K562 (cell line): ENCODE measurements at regions not wholly inside any gene's neighbourhood (a gene's known extent, or its start where the extent isn't known, plus 50 kb on each side); places are given as distances from the start of the nearest gene placed in this dataset.

Experiments
- ETS2 ChIP-seq: IDR thresholded peaks from 2 replicates; pipeline ENCODE4 v1.6.1; 2016; ENCODE audit warnings: borderline replicate concordance, missing genetic modification characterization, mild to moderate bottlenecking, moderate library complexity, missing compliant biosample characterization; ENCODE audit not compliant: poor library complexity, severe bottlenecking
- GABPA ChIP-seq: fragments of 200-800 bp; sonication (Bioruptor generic); conservative IDR thresholded peaks from 2 replicates; pipeline ENCODE4 v1.6.1; 2016; ENCODE audit warnings: low read depth, missing genetic modification characterization, missing compliant biosample characterization
- MCM2 ChIP-seq: fragments of 450-650 bp; IDR thresholded peaks from 2 replicates; pipeline ENCODE4 v1.6.1; 2017; ENCODE audit warnings: low read depth, mild to moderate bottlenecking
- POLR2AphosphoS5 ChIP-seq: IDR thresholded peaks from 2 replicates; pipeline ENCODE4 v1.6.1; 2011; ENCODE audit warnings: mild to moderate bottlenecking, low read depth, low read length, moderate library complexity; ENCODE audit not compliant: control insufficient read depth, insufficient read depth
- POLR2B ChIP-seq: fragments of 450-650 bp; IDR thresholded peaks from 2 replicates; pipeline ENCODE4 v1.6.1; 2018; ENCODE audit warnings: low read depth; ENCODE audit not compliant: partially characterized antibody
- RUNX1 ChIP-seq: sonication (generic); IDR thresholded peaks from 2 replicates; pipeline ENCODE4 v1.6.1; 2016; ENCODE audit warnings: antibody characterized with exemption, low read depth
- SMARCA4 ChIP-seq: fragments of 450-650 bp; IDR thresholded peaks from 2 replicates; pipeline ENCODE4 v1.6.1; 2016
- SP2 ChIP-seq: IDR thresholded peaks from 2 replicates; pipeline ENCODE4 v1.6.1; 2011; ENCODE audit warnings: mild to moderate bottlenecking, low read depth, low read length, moderate library complexity; ENCODE audit not compliant: poor library complexity, severe bottlenecking; ENCODE audit errors: extremely low read depth
- ZBTB11 ChIP-seq, 3 experiments: fragments of 200-800 bp in 1 of 3; fragments of 250-450 bp in 1 of 3; fragments of 450-650 bp in 1 of 3; sonication (Bioruptor Pico) in 1 of 3; sonication (Bioruptor generic) in 1 of 3; formaldehyde crosslinking in 1 of 3; IDR thresholded peaks; 2 replicates each; pipeline versions ENCODE4 v1.6.1 to v1.8.0; 2016 to 2022; ENCODE audit warnings: mild to moderate bottlenecking in 2 of 3, missing genetic modification characterization in 2 of 3, missing compliant biosample characterization in 1 of 3, moderate library complexity in 1 of 3
- TF ChIP-seq, protein P1 (sequence below): sonication (generic); formaldehyde crosslinking; IDR thresholded peaks from 2 replicates; pipeline ENCODE4 v1.8.1; 2023; ENCODE audit warnings: mild to moderate bottlenecking, missing genetic modification reagents

DNA sequence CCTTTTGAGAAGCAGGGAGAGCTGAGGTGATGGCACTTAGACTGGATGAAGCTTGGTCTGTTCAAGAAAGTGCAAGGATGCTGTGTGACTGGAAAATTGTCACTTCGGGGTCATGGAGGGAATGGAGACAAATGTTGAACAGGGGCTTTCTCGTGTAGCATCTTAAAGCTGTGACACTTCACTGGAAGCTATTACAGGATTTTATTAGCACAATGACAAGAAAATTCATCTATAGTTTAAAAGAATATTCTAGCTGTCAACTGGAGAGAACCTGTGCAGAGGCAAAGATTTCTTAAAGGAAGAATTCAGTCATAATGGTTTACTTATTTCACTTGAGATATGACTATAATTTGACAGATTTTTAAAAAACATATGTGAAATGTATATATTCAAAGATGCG is 963.9 kb upstream of the ZEB2 start:
- TF ChIP-seq SMARCA4 (no peak), MCM2 (no peak), POLR2B (no peak), GABPA (tag) (no peak), ETS2 (tag) (no peak), POLR2AphosphoS5 (no peak), RUNX1 (no peak), SP2 (no peak), ZBTB11 (CRISPR knock-in tag; IDR thresholded peaks at IDR 0.05) (no peak)
- TF ChIP-seq, protein P1, sequence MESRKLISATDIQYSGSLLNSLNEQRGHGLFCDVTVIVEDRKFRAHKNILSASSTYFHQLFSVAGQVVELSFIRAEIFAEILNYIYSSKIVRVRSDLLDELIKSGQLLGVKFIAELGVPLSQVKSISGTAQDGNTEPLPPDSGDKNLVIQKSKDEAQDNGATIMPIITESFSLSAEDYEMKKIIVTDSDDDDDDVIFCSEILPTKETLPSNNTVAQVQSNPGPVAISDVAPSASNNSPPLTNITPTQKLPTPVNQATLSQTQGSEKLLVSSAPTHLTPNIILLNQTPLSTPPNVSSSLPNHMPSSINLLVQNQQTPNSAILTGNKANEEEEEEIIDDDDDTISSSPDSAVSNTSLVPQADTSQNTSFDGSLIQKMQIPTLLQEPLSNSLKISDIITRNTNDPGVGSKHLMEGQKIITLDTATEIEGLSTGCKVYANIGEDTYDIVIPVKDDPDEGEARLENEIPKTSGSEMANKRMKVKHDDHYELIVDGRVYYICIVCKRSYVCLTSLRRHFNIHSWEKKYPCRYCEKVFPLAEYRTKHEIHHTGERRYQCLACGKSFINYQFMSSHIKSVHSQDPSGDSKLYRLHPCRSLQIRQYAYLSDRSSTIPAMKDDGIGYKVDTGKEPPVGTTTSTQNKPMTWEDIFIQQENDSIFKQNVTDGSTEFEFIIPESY (CRISPR knock-in tag) = no peak
